ENCODE measurements at regions not wholly inside any gene's neighbourhood (a gene's known extent, or its start where the extent isn't known, plus 50 kb on each side); places are given as distances from the start of the nearest gene placed in this dataset.

- TF ChIP-seq CTCF (IDR thresholded peaks at IDR 0.05) (no peak), POLR2A (IDR thresholded peaks at IDR 0.05) (no peak)
Measured at GRCh38 chr4:189036906-189037305, 897.7 kb downstream of the TRIML1 start.

All from lower leg skin (tissue), 3 donors.